Keratinocyte (primary cell): ENCODE measurements at regions not wholly inside any gene's neighbourhood (a gene's known extent, or its start where the extent isn't known, plus 50 kb on each side); places are given as distances from the start of the nearest gene placed in this dataset.

Experiments used
- DNase-seq: peaks from one replicate; pipeline ENCODE4 v3.0.0-alpha.2; 2011; ENCODE audit warnings: low read depth, missing footprints, low spot score
- FAIRE-seq: peaks from 2 replicates; lab custom pipeline; 2011; peaks lifted over from hg19 to GRCh38; lab: Jason Lieb, UNC
- H2AFZ ChIP-seq: 2 replicates; pipeline ENCODE4 v1.6.0; 2012; ENCODE audit warnings: low read length, control low read depth, inconsistent platforms; ENCODE audit not compliant: control insufficient read depth
- H3K27ac ChIP-seq: 2 replicates; pipeline ENCODE4 v1.5.1; 2011; ENCODE audit warnings: low read length; ENCODE audit not compliant: control insufficient read depth, insufficient read depth
- H3K27me3 ChIP-seq: 3 replicates; pipeline ENCODE4 v1.6.0; 2011; ENCODE audit warnings: low read length; ENCODE audit not compliant: control insufficient read depth, insufficient read depth; ENCODE audit errors: extremely low read depth
- H3K36me3 ChIP-seq, 2 experiments: 2 replicates in 1 of 2; 3 replicates in 1 of 2; pipeline ENCODE4 v1.5.1; 2011; ENCODE audit warnings: low read length in 2 of 2, mild to moderate bottlenecking in 1 of 2; ENCODE audit not compliant: control insufficient read depth in 2 of 2, insufficient read depth in 2 of 2; ENCODE audit errors: extremely low read depth in 1 of 2
- H3K4me1 ChIP-seq: 3 replicates; pipeline ENCODE4 v1.5.1; 2011; ENCODE audit warnings: low read length; ENCODE audit not compliant: control insufficient read depth, insufficient read depth; ENCODE audit errors: extremely low read depth
- H3K4me2 ChIP-seq: 3 replicates; pipeline ENCODE4 v1.6.0; 2011; ENCODE audit warnings: low read depth, low read length; ENCODE audit not compliant: control insufficient read depth, insufficient read depth; ENCODE audit errors: extremely low read depth
- H3K4me3 ChIP-seq, 3 experiments: fragments of 200-600 bp in 1 of 3; sonication (generic) in 1 of 3; 2 replicates in 2 of 3; 3 replicates in 1 of 3; pipeline ENCODE4 v1.5.1; 2011 to 2016; ENCODE audit warnings: low read length in 3 of 3, mild to moderate bottlenecking in 3 of 3, control low read depth in 2 of 3, inconsistent platforms in 1 of 3, low read depth in 1 of 3, mixed read lengths in 1 of 3, mixed run types in 1 of 3, moderate library complexity in 1 of 3; ENCODE audit not compliant: control insufficient read depth in 2 of 3, insufficient read depth in 2 of 3; ENCODE audit errors: extremely low read depth in 1 of 3
- H3K79me2 ChIP-seq: 2 replicates; pipeline ENCODE4 v1.6.0; 2012; ENCODE audit warnings: low read length; ENCODE audit not compliant: control insufficient read depth, insufficient read depth
- H3K9ac ChIP-seq: 3 replicates; pipeline ENCODE4 v1.6.0; 2011; ENCODE audit warnings: low read length; ENCODE audit not compliant: control insufficient read depth, insufficient read depth; ENCODE audit errors: extremely low read depth
- H3K9me1 ChIP-seq: 3 replicates; pipeline ENCODE4 v1.6.0; 2011; ENCODE audit warnings: low read length; ENCODE audit not compliant: control insufficient read depth, insufficient read depth; ENCODE audit errors: extremely low read depth
- H3K9me3 ChIP-seq: 2 replicates; pipeline ENCODE4 v1.5.1; 2012; ENCODE audit warnings: low read depth, low read length; ENCODE audit not compliant: control insufficient read depth
- H4K20me1 ChIP-seq: 3 replicates; pipeline ENCODE4 v1.6.0; 2011; ENCODE audit warnings: low read length; ENCODE audit not compliant: control insufficient read depth, insufficient read depth; ENCODE audit errors: extremely low read depth
- EZH2 ChIP-seq: IDR thresholded peaks from one replicate; pipeline ENCODE4 v1.6.1; 2012; ENCODE audit warnings: inconsistent platforms, mild to moderate bottlenecking, low read length, moderate library complexity
- dilution Hi-C: fragments of 300-500 bp; cut with MboI; formaldehyde crosslinking; loops from one replicate; pipeline ENCODE4 v1.7.0; 2020; ENCODE audit warnings: low sequenced_read_pairs; ENCODE audit not compliant: extremely low pct_ligation_motif_present
- TF ChIP-seq, protein P1 (sequence below), 3 experiments: IDR thresholded peaks in 1 of 3; conservative IDR thresholded peaks in 1 of 3; optimal IDR thresholded peaks in 1 of 3; 2 replicates in 2 of 3; 3 replicates in 1 of 3; pipeline versions ENCODE3 to v1.5.1; 2011; ENCODE audit warnings: low read length in 3 of 3, mild to moderate bottlenecking in 3 of 3, moderate library complexity in 2 of 3, control low read depth in 1 of 3, inconsistent platforms in 1 of 3; ENCODE audit not compliant: insufficient read depth in 2 of 3; ENCODE audit errors: extremely low read depth in 1 of 3

DNA sequence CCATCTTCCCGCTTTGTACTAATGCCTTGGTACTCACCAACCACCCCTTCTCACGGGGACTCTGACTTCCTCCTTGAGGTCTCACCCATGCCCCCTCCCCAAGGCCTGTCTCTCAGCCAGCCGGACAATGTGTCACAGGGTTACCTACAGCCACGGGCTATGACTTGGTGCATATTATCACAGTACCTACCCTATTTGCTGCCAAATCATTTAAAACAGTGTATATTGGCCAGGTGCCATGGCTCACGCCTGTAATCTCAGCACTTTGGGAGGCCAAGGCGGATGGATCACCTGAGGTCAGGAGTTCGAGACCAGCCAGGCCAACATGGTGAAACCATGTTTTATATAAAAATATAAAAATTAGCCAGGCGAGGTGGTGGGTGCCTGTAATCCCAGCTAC is 93.4 kb upstream of the TBL1XR1 start:
- H3K4me2 ChIP-seq: no peak overlapping the region

DNA sequence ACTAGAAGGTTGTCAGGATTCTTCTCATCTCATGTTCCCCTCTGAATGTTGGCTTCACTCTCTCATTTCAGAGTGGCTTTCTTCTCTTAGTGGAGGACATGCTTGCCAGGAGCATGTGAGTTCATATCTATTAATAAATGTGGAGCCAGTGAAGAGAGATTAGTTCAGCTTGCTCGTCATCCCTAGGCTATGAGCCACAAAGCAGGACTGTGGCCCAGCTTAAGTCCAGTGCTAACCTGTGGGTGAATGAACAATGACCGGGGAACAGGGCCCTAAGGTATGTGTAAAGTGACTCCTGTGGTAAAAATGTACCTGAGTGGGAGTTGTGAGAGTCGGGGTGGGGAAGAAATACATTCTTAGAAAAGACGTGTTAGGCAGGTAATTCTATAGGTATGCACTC is 96.9 kb upstream of the TBL1XR1 start:
- peak; percentile 63 for DNase-seq
- H3K9me1 ChIP-seq: no peaks in the 10 kb centered on the region
- H3K9me3 ChIP-seq: no peaks in the 10 kb centered on the region
- H2AFZ ChIP-seq: peak overlapping the region; percentile 70
- H3K79me2 ChIP-seq: no peaks in the 10 kb centered on the region
- dilution Hi-C loops: no loop called here
- no peaks in the 10 kb centered on the region for H4K20me1 ChIP-seq
- H3K9ac ChIP-seq: peak overlapping the region; percentile 25
- TF ChIP-seq EZH2: no peak
- TF ChIP-seq, protein P1, sequence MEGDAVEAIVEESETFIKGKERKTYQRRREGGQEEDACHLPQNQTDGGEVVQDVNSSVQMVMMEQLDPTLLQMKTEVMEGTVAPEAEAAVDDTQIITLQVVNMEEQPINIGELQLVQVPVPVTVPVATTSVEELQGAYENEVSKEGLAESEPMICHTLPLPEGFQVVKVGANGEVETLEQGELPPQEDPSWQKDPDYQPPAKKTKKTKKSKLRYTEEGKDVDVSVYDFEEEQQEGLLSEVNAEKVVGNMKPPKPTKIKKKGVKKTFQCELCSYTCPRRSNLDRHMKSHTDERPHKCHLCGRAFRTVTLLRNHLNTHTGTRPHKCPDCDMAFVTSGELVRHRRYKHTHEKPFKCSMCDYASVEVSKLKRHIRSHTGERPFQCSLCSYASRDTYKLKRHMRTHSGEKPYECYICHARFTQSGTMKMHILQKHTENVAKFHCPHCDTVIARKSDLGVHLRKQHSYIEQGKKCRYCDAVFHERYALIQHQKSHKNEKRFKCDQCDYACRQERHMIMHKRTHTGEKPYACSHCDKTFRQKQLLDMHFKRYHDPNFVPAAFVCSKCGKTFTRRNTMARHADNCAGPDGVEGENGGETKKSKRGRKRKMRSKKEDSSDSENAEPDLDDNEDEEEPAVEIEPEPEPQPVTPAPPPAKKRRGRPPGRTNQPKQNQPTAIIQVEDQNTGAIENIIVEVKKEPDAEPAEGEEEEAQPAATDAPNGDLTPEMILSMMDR (optimal IDR thresholded peaks at IDR 0.05 in 1 of 3, IDR thresholded peaks at IDR 0.05 in 1 of 3, conservative IDR thresholded peaks at IDR 0.05 in 1 of 3; ENCODE audit: extremely low read depth in 1 of 3, insufficient read depth in 2 of 3, low read length in 3 of 3): no peak
- peaks cover 12% of the 10 kb centered on the region for H3K4me1 ChIP-seq
- H3K27me3 ChIP-seq: no peaks in the 10 kb centered on the region
- H3K27ac ChIP-seq: peak overlapping the region; percentile 57
- H3K4me3 ChIP-seq: no peak overlapping the region
- H3K36me3 ChIP-seq: no peaks in the 10 kb centered on the region
- FAIRE-seq: no peak
- peak overlapping the region; percentile 40 for H3K4me2 ChIP-seq

More for the DNA sequence above, 93.4 kb upstream of the TBL1XR1 start:
- dilution Hi-C loops: no loop called here
- no peak overlapping the region for H3K9ac ChIP-seq
- H3K36me3 ChIP-seq: no peaks in the 10 kb centered on the region
- H3K9me1 ChIP-seq: no peaks in the 10 kb centered on the region
- no peaks in the 10 kb centered on the region for H4K20me1 ChIP-seq
- H3K4me1 ChIP-seq: peaks cover 15% of the 10 kb centered on the region
- H2AFZ ChIP-seq: no peak overlapping the region
- H3K79me2 ChIP-seq: no peaks in the 10 kb centered on the region
- H3K27me3 ChIP-seq: no peaks in the 10 kb centered on the region
- FAIRE-seq (no peak), DNase-seq (no peak)
- H3K27ac ChIP-seq: no peak overlapping the region
- no peaks in the 10 kb centered on the region for H3K9me3 ChIP-seq
- no peak overlapping the region for H3K4me3 ChIP-seq
- TF ChIP-seq, protein P1 (optimal IDR thresholded peaks at IDR 0.05 in 1 of 3, IDR thresholded peaks at IDR 0.05 in 1 of 3, conservative IDR thresholded peaks at IDR 0.05 in 1 of 3; ENCODE audit: extremely low read depth in 1 of 3, insufficient read depth in 2 of 3, low read length in 3 of 3): no peak
- TF ChIP-seq EZH2: no peak
